ENCODE measurements at regions not wholly inside any gene's neighbourhood (a gene's known extent, or its start where the extent isn't known, plus 50 kb on each side); places are given as distances from the start of the nearest gene placed in this dataset.

- no peak for DNase-seq (ENCODE audit: low spot score)
Measured at GRCh38 chr3:180284331-180285110, 247.8 kb upstream of the PEX5L start.

DNA sequence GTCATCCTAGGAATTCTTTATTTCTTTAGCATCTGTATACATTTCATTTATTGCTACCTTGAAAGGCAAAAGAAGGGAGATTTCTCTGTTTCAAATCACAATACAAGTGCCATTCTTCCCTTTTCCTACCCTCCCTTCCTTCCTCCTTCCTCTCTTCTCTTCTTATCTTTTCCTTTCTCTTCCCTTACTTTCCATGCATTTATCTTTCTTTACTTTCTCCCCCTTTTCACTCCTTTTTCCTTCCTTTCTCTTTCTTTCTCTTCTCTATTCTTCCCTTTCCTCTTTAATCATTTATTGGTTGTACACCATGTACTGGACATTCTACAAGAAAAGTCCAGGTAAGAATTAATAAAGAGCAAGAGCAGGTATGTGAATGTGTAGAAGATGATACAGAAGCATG is 251.0 kb upstream of the PEX5L start:
- no peak for DNase-seq (ENCODE audit: low spot score)

DNA sequence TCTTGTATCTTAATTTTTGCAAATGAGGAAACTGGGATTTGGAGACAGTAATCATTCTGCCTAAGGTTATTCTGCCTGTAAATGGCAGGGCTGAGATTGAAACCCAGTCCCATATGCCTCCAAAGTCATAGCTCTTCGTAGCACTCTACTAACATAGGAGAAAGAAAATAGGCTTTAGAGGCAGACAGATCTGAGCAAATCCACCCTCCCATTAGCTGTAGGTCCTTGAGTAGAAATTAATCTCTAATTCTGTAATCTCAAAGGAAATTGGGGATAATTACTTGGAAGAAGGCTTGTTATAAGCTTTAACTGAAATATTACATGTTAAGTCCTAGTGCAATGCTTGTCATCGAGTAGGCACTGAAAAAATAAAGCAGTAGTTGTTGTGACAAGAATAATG is 252.1 kb upstream of the PEX5L start:
- no peak for DNase-seq (ENCODE audit: low spot score)

DNA sequence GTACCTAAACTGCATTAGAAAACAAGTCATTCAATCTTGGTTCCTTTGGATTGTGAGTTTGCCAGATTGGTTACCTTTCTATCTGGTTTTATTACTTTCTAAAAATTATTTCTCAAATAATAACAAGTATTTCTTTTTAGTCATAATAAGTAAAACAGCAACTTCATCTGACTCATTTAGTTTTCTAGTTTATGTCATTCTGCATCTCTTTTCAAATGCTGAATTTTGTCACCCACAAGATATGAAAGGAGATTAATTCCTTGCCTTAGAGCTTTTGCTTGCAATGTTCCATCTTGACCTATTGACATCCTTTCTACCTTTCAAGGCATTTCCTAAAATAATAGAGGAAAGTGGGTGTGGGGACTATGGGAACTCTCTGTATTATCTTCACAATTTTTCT is 253.6 kb upstream of the PEX5L start:
- no peak for DNase-seq (ENCODE audit: low spot score)

- DNase-seq (ENCODE audit: low spot score), result no peak
Measured at GRCh38 chr3:180294282-180295027, 257.7 kb upstream of the PEX5L start.

- no peak for DNase-seq (ENCODE audit: low spot score)
Measured at GRCh38 chr3:180295811-180296210, 259.1 kb upstream of the PEX5L start.

DNA sequence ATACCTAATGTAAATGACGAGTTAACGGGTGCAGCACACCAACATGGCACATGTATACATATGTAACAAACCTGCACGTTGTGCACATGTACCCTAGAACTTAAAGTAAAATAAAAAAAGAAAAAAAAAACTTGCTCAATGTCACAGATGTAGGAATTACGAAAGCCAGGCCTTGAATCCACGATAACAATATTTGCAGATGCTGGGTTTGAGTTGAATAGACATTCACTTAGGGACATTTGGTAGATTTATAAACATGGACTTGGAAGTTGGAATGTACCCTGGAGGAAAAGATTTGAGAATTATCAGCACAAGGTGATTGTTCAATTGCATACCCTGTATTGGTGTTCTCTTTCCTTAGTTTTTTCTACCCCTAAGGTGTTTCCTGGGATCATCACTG is 260.2 kb upstream of the PEX5L start:
- DNase-seq (ENCODE audit: low spot score), result no peak

GRCh38 chr3:180306155-180306554 is 269.4 kb upstream of the PEX5L start:
- DNase-seq (ENCODE audit: low spot score), result no peak

DNA sequence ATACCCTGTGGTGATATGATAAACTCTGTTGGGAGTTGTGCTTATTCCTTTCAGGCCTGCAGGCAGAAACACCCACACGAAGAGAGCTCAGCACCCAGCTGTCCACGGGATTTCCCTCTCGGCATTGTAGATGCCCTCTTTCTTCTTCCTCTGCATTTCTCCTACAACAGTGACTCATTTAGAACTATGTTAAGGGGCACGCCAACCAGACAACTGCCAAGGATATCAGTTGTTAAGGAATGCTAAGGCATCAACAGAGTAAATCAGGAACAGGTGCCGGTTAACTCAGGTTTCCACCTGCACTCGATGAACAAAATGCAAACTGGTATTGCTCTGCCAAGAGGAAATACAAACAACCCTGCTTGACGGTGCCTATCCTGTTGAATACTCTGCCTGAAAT is 270.0 kb upstream of the PEX5L start:
- peak; percentile 9 for DNase-seq (ENCODE audit: low spot score)

DNA sequence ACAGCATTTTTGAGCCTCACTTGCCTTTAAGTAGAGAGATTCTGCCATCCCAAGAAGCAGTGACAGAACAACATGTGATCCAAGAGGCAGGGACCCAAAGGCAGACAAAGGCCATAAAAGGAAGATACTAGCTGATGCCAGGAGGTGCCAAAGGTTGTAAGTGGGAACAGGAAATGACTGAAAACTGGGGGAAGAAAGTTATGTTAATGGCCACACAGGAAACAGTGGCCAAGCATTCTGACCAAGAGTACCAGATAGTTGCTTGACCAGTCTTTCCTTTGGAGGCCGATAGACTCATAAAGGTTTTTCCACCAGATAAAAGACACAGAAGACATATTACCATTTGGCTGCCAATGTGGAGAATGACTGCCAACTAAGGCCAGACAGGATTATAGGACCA is 274.5 kb upstream of the PEX5L start:
- no peak for DNase-seq (ENCODE audit: low spot score)

DNA sequence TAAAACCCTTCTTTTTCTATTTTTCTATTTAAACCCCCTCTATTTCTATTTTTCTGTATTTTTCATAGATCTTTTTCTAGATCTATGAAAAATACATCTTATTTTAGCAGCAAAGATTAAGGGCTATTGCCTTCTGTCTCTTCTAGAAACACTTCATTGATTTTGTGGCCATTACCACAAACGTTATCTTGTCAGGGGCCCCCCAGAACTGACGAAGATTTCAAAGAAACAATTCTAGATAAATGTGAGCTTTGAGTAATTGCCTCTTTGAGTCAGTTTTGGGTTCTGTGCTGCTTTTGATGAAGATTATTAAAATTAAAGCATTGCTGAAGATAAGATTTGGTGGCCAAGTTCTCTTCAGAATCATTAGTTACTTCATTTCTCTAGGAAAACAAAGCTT is 279.6 kb upstream of the PEX5L start:
- DNase-seq (ENCODE audit: low spot score), result no peak

- no peak for DNase-seq (ENCODE audit: low spot score)
Measured at GRCh38 chr3:180319461-180319860, 282.5 kb upstream of the TTC14 start.

DNA sequence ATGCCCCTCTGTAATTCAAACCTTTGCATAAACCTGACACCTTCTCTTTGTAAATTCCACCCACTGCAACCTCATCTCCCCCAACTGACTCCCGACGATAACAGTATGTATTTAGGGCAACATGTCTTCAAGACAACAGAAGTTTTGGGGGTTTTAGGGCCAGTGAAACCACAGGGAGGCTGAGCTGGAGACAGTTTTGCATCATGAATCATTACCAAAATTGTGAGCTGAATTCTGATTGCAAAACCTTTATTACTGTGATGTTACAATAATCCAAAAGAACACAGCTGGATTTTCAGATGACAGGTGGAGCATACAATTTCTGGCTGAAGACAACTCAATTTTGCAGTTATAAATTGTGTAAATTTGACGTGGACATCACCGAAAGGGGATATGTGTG is 281.3 kb upstream of the TTC14 start:
- no peak for DNase-seq (ENCODE audit: low spot score)

DNA sequence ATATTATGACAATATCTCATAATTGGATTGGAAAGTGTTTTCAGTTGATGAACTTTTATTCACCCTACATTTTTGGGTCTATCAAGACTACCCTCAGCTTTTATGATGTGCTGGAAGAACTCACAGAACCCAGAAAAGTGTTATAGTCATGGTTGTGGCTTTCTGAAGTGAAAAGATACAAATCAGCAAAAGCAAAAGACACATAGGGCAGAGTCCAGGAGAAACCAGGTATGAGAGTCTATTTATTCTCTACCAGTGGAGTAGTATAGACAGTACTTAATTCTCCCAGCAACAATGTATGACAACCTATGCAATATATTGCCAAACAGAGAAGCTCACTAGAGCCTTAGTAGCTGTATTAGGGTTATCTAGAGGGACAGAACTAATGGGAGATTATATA is 280.4 kb upstream of the TTC14 start:
- no peak for DNase-seq (ENCODE audit: low spot score)

DNA sequence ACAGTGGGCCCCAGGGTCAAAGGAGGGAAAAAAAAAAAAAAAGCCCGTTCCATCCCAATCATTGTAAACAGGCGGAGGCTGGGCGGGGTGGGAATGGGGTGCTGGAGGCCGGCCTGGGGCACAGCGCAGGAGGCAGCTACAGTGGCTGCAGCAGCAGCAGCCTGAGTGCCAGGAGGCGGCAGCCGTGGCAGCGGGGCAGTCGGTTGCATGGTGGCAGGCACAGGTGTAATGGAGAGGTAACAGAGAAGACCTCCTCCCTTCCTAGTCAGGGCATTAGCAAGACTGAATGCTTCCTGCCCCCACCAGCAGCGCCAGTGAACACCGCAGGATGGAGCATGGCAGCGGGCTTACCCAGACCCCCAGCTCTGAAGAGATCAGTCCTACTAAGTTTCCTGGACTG is 279.1 kb upstream of the TTC14 start:
- no peak for DNase-seq (ENCODE audit: low spot score)

GRCh38 chr3:180324791-180325190 is 277.2 kb upstream of the TTC14 start:
- DNase-seq (ENCODE audit: low spot score), result no peak

GRCh38 chr3:180325533-180325932 is 276.4 kb upstream of the TTC14 start:
- no peak for DNase-seq (ENCODE audit: low spot score)

DNA sequence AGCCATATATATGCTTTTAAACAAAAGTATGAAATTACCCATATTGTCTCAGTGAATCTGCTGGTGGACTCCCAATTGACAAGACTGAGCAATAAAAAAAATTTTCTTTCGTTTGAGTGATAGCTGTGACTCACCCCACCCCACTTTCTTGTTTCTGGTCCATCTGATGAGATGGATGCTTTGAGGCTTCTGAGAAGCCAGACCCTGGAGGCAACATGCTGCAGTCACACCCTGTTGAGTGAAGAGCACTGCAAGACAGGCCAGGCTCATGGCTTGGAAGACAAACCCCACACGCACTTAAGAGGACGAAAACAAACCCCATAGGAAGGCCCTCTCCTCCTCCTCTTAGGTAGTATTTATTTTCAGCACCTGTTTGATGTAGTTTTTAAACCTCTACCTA is 276.0 kb upstream of the TTC14 start:
- DNase-seq (ENCODE audit: low spot score), result no peak

DNA sequence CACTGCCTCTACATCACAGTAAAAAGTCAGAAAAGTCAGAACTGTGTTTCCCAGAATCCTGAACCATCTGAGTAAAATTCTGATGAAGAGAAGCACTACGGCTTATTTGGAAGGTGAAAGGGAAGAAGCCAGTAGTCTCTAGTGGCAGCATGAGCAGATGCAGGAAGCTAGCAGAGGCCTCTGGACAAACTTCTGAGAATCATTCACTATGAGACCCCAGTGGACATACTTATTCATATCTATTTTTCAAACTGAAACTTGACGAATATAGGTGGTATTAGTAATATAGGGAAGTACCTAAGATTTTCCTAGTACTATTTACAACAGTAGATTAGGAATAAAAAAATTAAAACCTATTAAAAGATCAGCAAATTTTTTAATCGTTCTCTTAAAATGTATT is 272.8 kb upstream of the TTC14 start:
- DNase-seq (ENCODE audit: low spot score), result no peak

DNA sequence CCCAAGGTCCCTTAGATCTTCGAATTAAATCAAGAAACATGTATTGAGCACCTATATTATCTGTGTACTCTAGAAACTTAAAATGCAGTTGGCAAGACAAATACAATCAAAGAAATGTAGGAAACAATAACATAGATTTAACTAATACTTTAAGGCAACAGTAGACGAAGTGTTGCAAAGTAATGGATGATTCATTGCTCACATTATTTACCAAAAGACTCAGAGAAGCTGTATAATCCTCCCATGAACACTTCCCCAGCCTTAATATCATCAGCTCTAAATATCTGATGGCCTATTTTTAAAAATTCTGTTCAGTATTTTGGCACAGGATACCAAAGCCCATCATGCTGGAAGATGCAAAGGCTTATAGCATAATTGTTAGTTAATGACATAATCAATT is 272.1 kb upstream of the TTC14 start:
- no peak for DNase-seq (ENCODE audit: low spot score)

GRCh38 chr3:180330440-180330839 is 271.5 kb upstream of the TTC14 start:
- DNase-seq (ENCODE audit: low spot score), result no peak

DNA sequence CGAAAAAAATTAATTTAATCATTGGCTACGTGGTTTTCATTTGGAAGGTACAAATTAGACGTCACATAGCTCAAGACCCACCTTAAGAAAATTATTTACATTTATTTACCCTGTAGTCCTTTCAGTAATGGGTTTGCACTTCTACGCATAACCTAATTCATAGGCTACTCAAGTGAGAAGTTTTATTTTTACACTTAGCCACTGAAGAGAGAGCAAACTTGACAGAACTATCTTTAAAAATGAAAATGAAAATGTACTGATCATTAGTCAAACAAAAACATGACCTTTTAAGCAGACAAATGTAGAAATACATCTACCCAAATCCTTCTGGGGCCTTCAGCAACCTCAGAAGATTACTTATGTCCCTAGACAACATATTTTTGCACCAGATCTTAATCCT is 269.4 kb upstream of the TTC14 start:
- DNase-seq (ENCODE audit: low spot score), result no peak

DNA sequence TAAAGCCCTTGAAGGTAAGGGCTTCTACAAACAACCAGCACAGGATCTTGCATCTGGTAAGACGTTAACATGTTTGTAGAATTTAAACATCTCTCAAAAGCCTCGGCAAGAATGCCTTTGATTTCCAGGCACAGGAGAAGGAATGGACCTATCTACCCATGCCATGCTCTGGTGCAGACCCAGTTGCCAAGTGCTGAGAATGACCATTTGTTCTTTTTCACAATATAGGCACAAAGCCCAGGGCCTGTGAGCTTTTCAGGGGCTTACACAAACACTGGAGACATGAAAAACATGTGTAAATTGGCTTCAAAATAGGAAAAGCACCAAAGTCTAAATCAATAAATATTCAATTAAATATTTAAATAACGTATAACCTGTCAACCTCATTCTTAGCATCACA is 266.9 kb upstream of the TTC14 start:
- no peak for DNase-seq (ENCODE audit: low spot score)

GRCh38 chr3:180340395-180340794 is 261.6 kb upstream of the TTC14 start:
- DNase-seq (ENCODE audit: low spot score), result no peak

All from AG20443 (cell line).